Peyer's patch (tissue), 4 donors: ENCODE measurements at regions not wholly inside any gene's neighbourhood (a gene's known extent, or its start where the extent isn't known, plus 50 kb on each side); places are given as distances from the start of the nearest gene placed in this dataset.

Source experiments
- DNase-seq, 3 donors: peaks; one replicate each; pipeline ENCODE4 v3.0.0-alpha.2; 2017 to 2019
- H3K27ac ChIP-seq, 4 donors: fragments of 200-600 bp; sonication (generic); one replicate each; pipeline ENCODE4 v1.5.1; 2016 to 2019
- H3K27me3 ChIP-seq, 2 donors: fragments of 200-600 bp; sonication (generic); one replicate each; pipeline ENCODE4 v1.5.1; 2019
- H3K36me3 ChIP-seq, 3 donors: fragments of 200-600 bp; sonication (generic); one replicate each; pipeline ENCODE4 v1.5.1; 2016 to 2019
- H3K4me1 ChIP-seq, 4 donors: fragments of 200-600 bp; sonication (generic); one replicate each; pipeline ENCODE4 v1.5.1; 2016 to 2019
- H3K4me3 ChIP-seq, 4 donors: fragments of 200-600 bp; sonication (generic); 1 replicate in 3 of 4; 2 replicates in 1 of 4; pipeline ENCODE4 v1.5.1; 2016 to 2019; ENCODE audit warnings: mild to moderate bottlenecking in 1 of 4
- H3K9me3 ChIP-seq, 4 donors: fragments of 200-600 bp; sonication (generic); one replicate each; pipeline ENCODE4 v1.5.1; 2016 to 2019; ENCODE audit warnings: mild to moderate bottlenecking in 1 of 4
- CTCF ChIP-seq, 6 experiments: fragments of 450-650 bp in 4 of 6; fragments of 200-600 bp in 2 of 6; sonication (generic) in 1 of 6; IDR thresholded peaks; one replicate each; pipeline ENCODE4 v1.5.1; 2017 to 2019; ENCODE audit warnings: antibody characterized with exemption in 6 of 6, mild to moderate bottlenecking in 3 of 6, moderate library complexity in 1 of 6
- POLR2A ChIP-seq, 2 donors: fragments of 450-650 bp; IDR thresholded peaks; one replicate each; pipeline ENCODE4 v1.5.1; 2017; ENCODE audit warnings: antibody characterized with exemption in 2 of 2, mild to moderate bottlenecking in 2 of 2, moderate library complexity in 2 of 2

DNA sequence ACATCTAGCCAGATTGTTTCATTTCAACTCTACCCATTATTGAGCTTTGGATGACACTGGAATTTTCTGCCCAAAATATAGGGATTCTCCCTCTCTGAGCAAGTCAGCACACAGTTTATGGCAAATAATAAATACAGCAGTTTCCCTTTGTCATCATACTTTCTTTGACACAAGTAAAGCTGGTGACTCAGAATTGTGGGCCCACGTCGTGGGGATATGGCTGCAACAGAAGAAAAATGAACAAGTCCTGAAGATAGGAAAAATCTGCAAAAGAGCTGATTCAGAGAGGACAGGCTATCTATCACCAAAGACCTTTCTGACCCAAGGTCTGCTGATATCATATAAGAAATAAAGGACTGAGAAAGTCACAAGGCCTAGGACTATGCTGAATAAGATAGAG, 236.3 kb upstream of the ZC3H12C start:
- DNase-seq = no peak
- Histone ChIP-seq H3K4me3 (no peak overlapping the region), H3K27ac (no peak overlapping the region), H3K9me3 (no peaks in the 10 kb centered on the region), H3K36me3 (no peaks in the 10 kb centered on the region), H3K4me1 (no peaks in the 10 kb centered on the region), H3K27me3 (no peaks in the 10 kb centered on the region)
- TF ChIP-seq POLR2A (IDR thresholded peaks at IDR 0.05) = no peak
- TF ChIP-seq CTCF (IDR thresholded peaks at IDR 0.05) = no peak

GRCh38 chr11:109857637-109858036, 235.6 kb upstream of the ZC3H12C start:
- Histone ChIP-seq H3K9me3 (no peaks in the 10 kb centered on the region), H3K36me3 (no peaks in the 10 kb centered on the region), H3K27me3 (no peaks in the 10 kb centered on the region), H3K27ac (no peak overlapping the region), H3K4me3 (no peak overlapping the region), H3K4me1 (no peaks in the 10 kb centered on the region)
- no peak for TF ChIP-seq CTCF (IDR thresholded peaks at IDR 0.05)
- no peak for TF ChIP-seq POLR2A (IDR thresholded peaks at IDR 0.05)
- no peak for DNase-seq

DNA sequence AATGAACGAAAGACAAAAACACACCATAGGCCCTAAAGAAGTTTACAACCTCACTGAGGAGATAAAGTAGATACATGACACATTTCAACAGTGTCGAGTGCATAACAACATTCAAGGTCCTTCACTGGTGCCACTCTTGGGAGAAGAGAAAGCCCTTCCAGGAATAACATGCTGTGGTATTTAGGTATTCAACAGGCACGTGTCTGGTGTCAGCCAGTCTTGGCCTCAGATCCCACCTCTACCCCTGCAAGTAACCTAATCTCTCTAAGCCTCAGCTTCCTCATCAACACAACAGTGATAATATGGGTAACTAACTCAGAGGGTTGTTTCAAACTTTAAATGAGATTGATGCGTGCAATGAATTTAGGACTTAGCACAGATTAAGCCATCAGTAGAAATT, 235.0 kb upstream of the ZC3H12C start:
- Histone ChIP-seq H3K36me3 (no peaks in the 10 kb centered on the region), H3K4me3 (no peak overlapping the region), H3K4me1 (no peaks in the 10 kb centered on the region), H3K27me3 (no peaks in the 10 kb centered on the region), H3K9me3 (no peaks in the 10 kb centered on the region), H3K27ac (no peak overlapping the region)
- no peak for DNase-seq
- TF ChIP-seq CTCF (IDR thresholded peaks at IDR 0.05) = no peak
- TF ChIP-seq POLR2A (IDR thresholded peaks at IDR 0.05) = no peak

DNA sequence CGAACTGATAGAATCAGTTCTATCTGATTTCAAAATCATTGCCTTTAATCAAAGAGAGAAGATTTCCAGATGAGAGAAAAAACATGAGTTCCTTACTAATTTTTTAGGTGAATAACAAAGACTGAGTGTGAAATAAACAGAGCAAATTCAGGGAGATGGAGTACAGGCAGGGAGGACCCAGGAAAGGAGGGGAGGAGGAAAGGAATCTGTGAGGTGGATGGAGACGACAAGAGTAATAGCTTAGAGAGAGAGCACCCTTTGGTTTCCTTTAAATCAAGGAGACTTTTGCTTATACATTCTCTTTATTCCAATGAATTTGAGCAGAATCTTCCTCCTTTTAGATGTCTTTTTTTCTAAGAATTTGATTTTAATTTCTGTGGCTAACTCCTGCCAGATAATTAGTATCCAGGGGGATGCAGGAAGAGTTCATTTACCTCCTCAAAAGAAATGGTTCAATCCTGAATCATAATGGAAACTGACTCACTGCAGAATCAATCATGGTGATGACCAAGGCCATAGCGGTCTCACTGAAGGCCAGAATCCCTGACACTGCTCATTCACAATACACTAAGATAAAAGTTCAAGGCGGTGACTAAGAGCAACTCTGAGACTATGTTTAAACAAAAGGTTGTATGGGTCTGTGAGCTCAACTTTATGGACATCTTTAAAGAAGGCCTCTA, 234.0 kb upstream of the ZC3H12C start:
- Histone ChIP-seq H3K4me1 (no peaks in the 10 kb centered on the region), H3K9me3 (no peaks in the 10 kb centered on the region), H3K27ac (no peak overlapping the region), H3K27me3 (no peaks in the 10 kb centered on the region), H3K4me3 (no peak overlapping the region), H3K36me3 (no peaks in the 10 kb centered on the region)
- DNase-seq = no peak
- TF ChIP-seq POLR2A (IDR thresholded peaks at IDR 0.05) = no peak
- no peak for TF ChIP-seq CTCF (IDR thresholded peaks at IDR 0.05)

GRCh38 chr11:109862835-109863234, 230.4 kb upstream of the ZC3H12C start:
- DNase-seq = no peak
- Histone ChIP-seq H3K4me3 (no peak overlapping the region), H3K27me3 (no peaks in the 10 kb centered on the region), H3K36me3 (no peaks in the 10 kb centered on the region), H3K27ac (no peak overlapping the region), H3K4me1 (no peaks in the 10 kb centered on the region), H3K9me3 (no peaks in the 10 kb centered on the region)
- no peak for TF ChIP-seq POLR2A (IDR thresholded peaks at IDR 0.05)
- no peak for TF ChIP-seq CTCF (IDR thresholded peaks at IDR 0.05)
